ENCODE measurements at regions not wholly inside any gene's neighbourhood (a gene's known extent, or its start where the extent isn't known, plus 50 kb on each side); places are given as distances from the start of the nearest gene placed in this dataset.

DNA sequence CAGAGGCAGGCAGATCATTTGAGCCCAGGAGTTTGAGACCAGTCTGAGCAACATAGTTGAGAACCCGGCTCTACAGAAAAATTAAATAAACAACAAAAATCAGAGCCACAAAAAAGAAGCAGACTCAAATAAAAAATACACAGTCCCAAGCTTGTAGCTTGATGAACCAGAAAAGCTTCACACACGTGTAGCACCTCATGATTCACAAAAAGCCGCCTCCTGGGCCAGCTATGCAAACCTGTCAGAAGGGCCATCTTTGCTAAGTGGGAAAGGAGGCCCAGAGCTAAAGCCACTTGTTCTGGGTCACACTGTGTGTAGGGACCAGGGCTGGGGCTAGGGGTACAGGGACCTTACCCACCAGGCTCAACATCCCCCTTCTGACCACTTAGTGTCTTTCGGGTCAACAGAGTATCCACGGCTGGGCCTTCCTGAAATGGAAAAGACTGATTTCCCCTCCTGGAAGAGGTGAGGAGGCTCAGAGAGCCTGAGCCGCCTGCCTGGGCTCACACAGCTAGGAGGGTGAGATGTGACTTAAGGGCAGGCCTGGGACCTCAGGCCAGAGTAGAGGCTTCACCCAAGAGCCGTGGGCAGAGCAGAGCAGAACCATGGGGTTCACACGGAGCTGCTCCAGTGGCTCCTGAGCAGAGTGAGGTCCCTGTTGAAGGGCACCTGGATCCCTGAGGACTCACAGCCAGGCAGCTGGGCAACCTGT lies 269.6 kb downstream of the PARN start:
- no peak for DNase-seq

- DNase-seq = peak in 2 of 4 experiments; percentile 26 to 34
These were observed 271.3 kb downstream of the PARN start for GRCh38 chr16:14358697-14359305.

DNA sequence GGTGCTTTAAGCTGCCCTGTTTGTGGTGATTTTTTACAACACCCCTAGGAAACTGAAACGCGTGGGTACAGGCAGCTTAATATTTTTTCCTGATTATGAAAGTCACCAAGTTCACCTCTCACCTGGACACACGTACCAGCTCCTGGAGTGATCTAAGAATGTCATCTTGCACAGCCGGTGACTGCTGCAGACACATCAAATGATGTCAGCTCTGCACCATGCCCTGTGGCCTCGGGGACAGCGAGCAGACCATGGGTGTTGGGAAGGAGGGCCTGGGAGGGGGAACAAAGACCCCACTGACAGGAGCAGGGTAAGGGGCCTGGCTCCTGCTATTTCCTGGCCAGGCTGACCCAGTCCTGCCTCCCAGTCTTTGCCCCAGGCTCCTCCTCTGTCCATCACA lies 272.7 kb downstream of the PARN start:
- DNase-seq = no peak

DNA sequence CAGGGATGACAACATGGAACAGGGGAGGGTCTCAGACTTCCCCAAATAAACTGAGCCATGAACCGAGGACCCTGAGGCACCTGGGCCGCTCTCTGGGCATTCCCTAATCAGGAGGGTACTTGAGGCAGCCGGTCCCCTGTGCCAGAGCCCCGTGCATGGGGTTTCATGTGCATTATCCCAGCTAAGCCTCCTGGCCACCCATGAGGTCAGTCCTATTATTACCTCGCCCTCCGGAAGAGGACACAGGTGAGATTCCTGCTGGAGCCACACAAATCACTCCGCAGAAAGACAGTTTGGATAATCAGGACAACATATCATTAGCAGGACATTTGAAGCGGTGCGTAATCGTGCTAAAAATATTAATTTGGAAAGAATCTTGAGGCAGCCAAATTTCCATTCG lies 274.0 kb downstream of the PARN start:
- DNase-seq = no peak

- DNase-seq = peak; percentile 77 to 94 (median 86)
These were observed 275.3 kb downstream of the PARN start for GRCh38 chr16:14354561-14355351.

GRCh38 chr16:14353340-14353739 lies 276.7 kb downstream of the PARN start:
- DNase-seq = no peak

- DNase-seq = no peak
These were observed 278.4 kb downstream of the PARN start for GRCh38 chr16:14351647-14352046.

- no peak for DNase-seq
These were observed 279.4 kb downstream of the PARN start for GRCh38 chr16:14350626-14351025.

GRCh38 chr16:14350081-14350480 lies 279.0 kb downstream of the MRTFB start:
- no peak for DNase-seq

- no peak for DNase-seq
These were observed 276.6 kb downstream of the MRTFB start for GRCh38 chr16:14347706-14348105.

DNA sequence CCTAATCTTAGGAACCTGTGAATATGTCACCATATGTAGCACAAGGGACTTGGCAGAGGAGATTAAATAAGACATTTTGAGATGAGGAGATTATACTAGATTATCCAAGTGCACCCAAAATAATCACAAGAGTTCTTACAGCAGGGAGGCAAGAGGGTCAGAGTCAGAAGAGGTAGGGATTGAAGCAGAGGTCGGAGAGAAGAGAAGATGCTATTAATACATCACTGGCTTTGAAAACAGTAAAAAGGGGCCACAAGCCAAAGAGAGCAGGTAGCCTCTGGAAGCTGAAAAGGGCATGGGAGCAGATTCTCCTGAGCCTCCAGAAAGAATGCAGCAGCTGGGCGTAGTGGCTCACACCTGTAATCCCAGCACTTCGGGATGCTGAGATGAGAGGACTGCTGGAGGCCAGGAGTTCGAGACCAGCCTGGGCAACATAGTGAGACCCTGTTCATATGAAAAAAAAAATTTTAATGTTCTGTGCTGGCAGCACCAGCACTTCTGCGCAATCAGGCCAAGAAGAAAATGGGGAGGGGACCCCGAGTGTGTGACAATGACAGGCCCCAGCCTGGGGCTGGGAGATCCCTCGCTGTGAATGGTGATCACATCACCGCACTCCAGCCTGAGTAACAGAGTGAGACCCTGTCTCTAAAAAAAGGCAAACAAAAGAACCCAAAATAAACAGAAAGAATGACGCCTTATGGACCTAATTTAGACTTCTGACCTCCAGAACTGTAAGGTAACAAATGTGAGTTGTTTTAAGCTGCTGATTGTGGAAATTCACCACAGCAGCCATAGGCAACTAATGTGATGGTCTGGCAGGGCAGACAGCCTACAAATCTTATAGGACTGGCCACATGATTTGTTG lies 275.4 kb downstream of the MRTFB start:
- no peak for DNase-seq

GRCh38 chr16:14345512-14346115 lies 274.5 kb downstream of the MRTFB start:
- peak in 3 of 4 experiments; percentile 8 to 14 (median 9) for DNase-seq

GRCh38 chr16:14344945-14345344 lies 273.8 kb downstream of the MRTFB start:
- DNase-seq = no peak

DNA sequence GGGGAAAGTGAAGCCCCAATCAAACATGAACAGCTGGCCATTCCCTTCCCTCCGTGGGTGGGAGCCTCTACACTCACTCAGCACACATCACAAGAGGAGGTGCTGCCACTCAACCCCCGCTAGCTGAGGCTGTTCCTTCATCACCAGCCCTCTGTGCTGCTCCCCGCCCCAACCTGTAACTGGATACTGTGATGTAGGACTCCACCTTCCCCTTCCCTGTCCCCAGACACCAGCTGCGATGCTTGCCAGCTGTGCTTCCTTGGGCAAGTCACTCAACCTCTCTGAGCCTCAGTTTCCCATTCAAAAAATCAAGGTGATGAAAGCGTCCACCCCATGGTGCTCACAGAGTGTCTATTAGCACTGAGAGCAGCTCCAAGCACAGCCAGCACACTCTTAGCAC lies 273.2 kb downstream of the MRTFB start:
- DNase-seq = no peak

- no peak for DNase-seq
These were observed 270.5 kb downstream of the MRTFB start for GRCh38 chr16:14341324-14342225.

- no peak for DNase-seq
These were observed 268.6 kb downstream of the MRTFB start for GRCh38 chr16:14339694-14340093.

DNA sequence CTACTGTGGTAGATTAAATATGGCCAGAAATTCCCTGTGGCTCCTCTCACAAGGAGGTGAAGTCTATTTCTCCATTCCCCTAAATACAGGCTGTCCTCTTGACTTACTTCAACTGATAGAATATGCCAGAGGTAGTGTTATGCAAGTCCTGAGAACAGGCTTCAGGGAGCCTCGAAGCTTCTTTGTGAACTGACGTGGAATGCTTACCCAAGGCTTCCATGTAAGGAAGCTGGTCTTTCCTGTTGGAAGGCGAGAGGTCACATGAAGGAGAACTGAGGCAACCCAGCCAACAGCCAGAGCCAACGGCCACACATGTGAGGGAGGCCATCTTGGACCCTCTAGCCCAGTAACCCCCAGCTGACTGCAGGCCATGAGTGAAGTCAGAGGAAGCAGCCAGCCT lies 267.9 kb downstream of the MRTFB start:
- DNase-seq = no peak

- DNase-seq = no peak
These were observed 267.1 kb downstream of the MRTFB start for GRCh38 chr16:14338236-14338635.

- no peak for DNase-seq
These were observed 266.4 kb downstream of the MRTFB start for GRCh38 chr16:14337303-14338191.

DNA sequence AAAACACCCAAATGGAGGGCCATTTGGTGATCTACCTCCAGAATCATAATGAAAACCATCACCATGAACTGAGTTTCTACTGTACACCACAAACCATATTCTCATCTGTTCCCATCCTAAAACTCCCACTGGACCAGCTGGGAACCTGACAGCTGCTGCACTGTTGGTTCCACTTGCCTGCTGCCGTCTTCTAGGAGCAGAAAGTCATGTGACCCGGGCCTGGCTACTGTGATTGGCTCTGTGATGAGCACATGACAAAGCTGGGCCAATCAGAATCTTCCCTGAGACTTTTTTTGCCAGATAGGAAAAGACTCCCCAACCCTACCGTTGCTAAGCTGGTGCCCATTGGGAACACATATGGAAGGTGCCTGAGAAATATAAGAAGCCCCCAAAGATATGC lies 264.2 kb downstream of the MRTFB start:
- DNase-seq = no peak
